ENCODE measurements at regions not wholly inside any gene's neighbourhood (a gene's known extent, or its start where the extent isn't known, plus 50 kb on each side); places are given as distances from the start of the nearest gene placed in this dataset.

GRCh38 chr12:83690465-83690864 lies 1003.8 kb downstream of the TMTC2 start:
- TF ChIP-seq CTCF (IDR thresholded peaks at IDR 0.05; ENCODE audit: low read depth, low read length, missing input control): no peak
- TF ChIP-seq, protein P1, sequence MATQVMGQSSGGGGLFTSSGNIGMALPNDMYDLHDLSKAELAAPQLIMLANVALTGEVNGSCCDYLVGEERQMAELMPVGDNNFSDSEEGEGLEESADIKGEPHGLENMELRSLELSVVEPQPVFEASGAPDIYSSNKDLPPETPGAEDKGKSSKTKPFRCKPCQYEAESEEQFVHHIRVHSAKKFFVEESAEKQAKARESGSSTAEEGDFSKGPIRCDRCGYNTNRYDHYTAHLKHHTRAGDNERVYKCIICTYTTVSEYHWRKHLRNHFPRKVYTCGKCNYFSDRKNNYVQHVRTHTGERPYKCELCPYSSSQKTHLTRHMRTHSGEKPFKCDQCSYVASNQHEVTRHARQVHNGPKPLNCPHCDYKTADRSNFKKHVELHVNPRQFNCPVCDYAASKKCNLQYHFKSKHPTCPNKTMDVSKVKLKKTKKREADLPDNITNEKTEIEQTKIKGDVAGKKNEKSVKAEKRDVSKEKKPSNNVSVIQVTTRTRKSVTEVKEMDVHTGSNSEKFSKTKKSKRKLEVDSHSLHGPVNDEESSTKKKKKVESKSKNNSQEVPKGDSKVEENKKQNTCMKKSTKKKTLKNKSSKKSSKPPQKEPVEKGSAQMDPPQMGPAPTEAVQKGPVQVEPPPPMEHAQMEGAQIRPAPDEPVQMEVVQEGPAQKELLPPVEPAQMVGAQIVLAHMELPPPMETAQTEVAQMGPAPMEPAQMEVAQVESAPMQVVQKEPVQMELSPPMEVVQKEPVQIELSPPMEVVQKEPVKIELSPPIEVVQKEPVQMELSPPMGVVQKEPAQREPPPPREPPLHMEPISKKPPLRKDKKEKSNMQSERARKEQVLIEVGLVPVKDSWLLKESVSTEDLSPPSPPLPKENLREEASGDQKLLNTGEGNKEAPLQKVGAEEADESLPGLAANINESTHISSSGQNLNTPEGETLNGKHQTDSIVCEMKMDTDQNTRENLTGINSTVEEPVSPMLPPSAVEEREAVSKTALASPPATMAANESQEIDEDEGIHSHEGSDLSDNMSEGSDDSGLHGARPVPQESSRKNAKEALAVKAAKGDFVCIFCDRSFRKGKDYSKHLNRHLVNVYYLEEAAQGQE (IDR thresholded peaks at IDR 0.05): no peak
